Neural cell (in vitro differentiated cells): ENCODE measurements at regions not wholly inside any gene's neighbourhood (a gene's known extent, or its start where the extent isn't known, plus 50 kb on each side); places are given as distances from the start of the nearest gene placed in this dataset.

Experiments used
- H2AFZ ChIP-seq: fragments of 200-600, 300-800 bp; sonication (generic), shearing (Covaris generic); 2 replicates; pipeline ENCODE4 v1.6.0; 2014; ENCODE audit warnings: low read depth, mild to moderate bottlenecking, antibody characterized with exemption, low read length, moderate library complexity
- H3F3A ChIP-seq: fragments of 200-600 bp; shearing (Covaris generic); 2 replicates; pipeline ENCODE4 v1.6.1; 2016; ENCODE audit warnings: mild to moderate bottlenecking, moderate library complexity, mixed read lengths, antibody characterized with exemption, low read length; ENCODE audit not compliant: insufficient read depth, poor library complexity, severe bottlenecking
- H3K27ac ChIP-seq: fragments of 200-600, 300-800 bp; sonication (generic), shearing (Covaris generic); 2 replicates; pipeline ENCODE4 v1.5.1; 2014; ENCODE audit warnings: mild to moderate bottlenecking, low read length, moderate library complexity
- H3K27me3 ChIP-seq: fragments of 300-800, 200-600 bp; sonication (generic), shearing (Covaris generic); 2 replicates; pipeline ENCODE4 v1.6.0; 2014; ENCODE audit warnings: mild to moderate bottlenecking, low read depth, low read length, moderate library complexity; ENCODE audit not compliant: insufficient read depth
- H3K36me3 ChIP-seq: fragments of 300-800, 200-600 bp; sonication (generic), shearing (Covaris generic); 2 replicates; pipeline ENCODE4 v1.5.1; 2014; ENCODE audit warnings: mild to moderate bottlenecking, antibody characterized with exemption, low read length, moderate library complexity; ENCODE audit not compliant: insufficient read depth
- H3K4me2 ChIP-seq: fragments of 300-800, 200-600 bp; sonication (generic), shearing (Covaris generic); 2 replicates; pipeline ENCODE4 v1.6.0; 2014; ENCODE audit warnings: mild to moderate bottlenecking, low read length
- H3K4me3 ChIP-seq: fragments of 300-800, 200-600 bp; sonication (generic), shearing (Covaris generic); 2 replicates; pipeline ENCODE4 v1.5.1; 2014; ENCODE audit warnings: mild to moderate bottlenecking, low read length, moderate library complexity
- H3K79me2 ChIP-seq: fragments of 200-600 bp; shearing (Covaris generic); replicated peaks from 2 replicates; pipeline ENCODE4 v1.6.0; 2014; ENCODE audit warnings: mild to moderate bottlenecking, low read length, moderate library complexity; ENCODE audit not compliant: insufficient read depth
- H3K9ac ChIP-seq: fragments of 300-800, 200-600 bp; sonication (generic), shearing (Covaris generic); 2 replicates; pipeline ENCODE4 v1.6.1; 2016; ENCODE audit warnings: mild to moderate bottlenecking, low read length, mixed read lengths
- H3K9me2 ChIP-seq: fragments of 200-600 bp; shearing (Covaris generic); 2 replicates; pipeline ENCODE4 v1.6.1; 2016; ENCODE audit warnings: mild to moderate bottlenecking, low read length, mixed read lengths; ENCODE audit not compliant: insufficient read depth
- H3K9me3 ChIP-seq: fragments of 200-600, 300-800 bp; sonication (generic), shearing (Covaris generic); 2 replicates; pipeline ENCODE4 v1.6.1; 2016; ENCODE audit warnings: mild to moderate bottlenecking, mixed run types, low read length, moderate library complexity, mixed read lengths
- H4K20me1 ChIP-seq: fragments of 200-600 bp; shearing (Covaris generic); 2 replicates; pipeline ENCODE4 v1.6.1; 2016; ENCODE audit warnings: mild to moderate bottlenecking, mixed run types; ENCODE audit not compliant: insufficient read depth
- CTCF ChIP-seq: fragments of 450-650 bp; IDR thresholded peaks from 2 replicates; pipeline ENCODE4 v1.5.1; 2014; ENCODE audit warnings: antibody characterized with exemption, mild to moderate bottlenecking, moderate library complexity; ENCODE audit not compliant: poor library complexity, severe bottlenecking
- EP300 ChIP-seq: fragments of 450-650 bp; conservative IDR thresholded peaks from 2 replicates; pipeline ENCODE4 v1.6.1; 2014; ENCODE audit warnings: antibody characterized with exemption, mild to moderate bottlenecking, moderate library complexity; ENCODE audit not compliant: poor library complexity, severe bottlenecking
- EZH2 ChIP-seq: fragments of 200-600, 300-800 bp; shearing (Covaris generic), sonication (generic); IDR thresholded peaks from 2 replicates; pipeline ENCODE4 v1.6.1; 2014; ENCODE audit warnings: antibody characterized with exemption, low read length, borderline replicate concordance, mild to moderate bottlenecking; ENCODE audit not compliant: insufficient read depth, poor library complexity, severe bottlenecking
- MXI1 ChIP-seq: fragments of 450-650 bp; conservative IDR thresholded peaks from 2 replicates; pipeline ENCODE4 v1.6.1; 2014; ENCODE audit warnings: antibody characterized with exemption, mild to moderate bottlenecking; ENCODE audit not compliant: poor library complexity, severe bottlenecking
- POLR2AphosphoS5 ChIP-seq: IDR thresholded peaks from 2 replicates; pipeline ENCODE4 v1.6.1; 2012
- RAD21 ChIP-seq: fragments of 450-650 bp; conservative IDR thresholded peaks from 2 replicates; pipeline ENCODE4 v1.6.1; 2014; ENCODE audit warnings: antibody characterized with exemption, mild to moderate bottlenecking, moderate library complexity
- SMC3 ChIP-seq: fragments of 450-650 bp; conservative IDR thresholded peaks from 2 replicates; pipeline ENCODE4 v1.6.1; 2014; ENCODE audit warnings: antibody characterized with exemption, mild to moderate bottlenecking, moderate library complexity; ENCODE audit not compliant: poor library complexity
- TAF1 ChIP-seq: IDR thresholded peaks from 2 replicates; pipeline ENCODE4 v1.6.1; 2012; ENCODE audit warnings: low read depth
- TF ChIP-seq, protein P1 (sequence below): IDR thresholded peaks from 2 replicates; pipeline ENCODE4 v1.6.1; 2012; ENCODE audit warnings: borderline replicate concordance

GRCh38 chr4:148874331-148874730 is 432.1 kb upstream of the NR3C2 start:
- TF ChIP-seq, protein P1, sequence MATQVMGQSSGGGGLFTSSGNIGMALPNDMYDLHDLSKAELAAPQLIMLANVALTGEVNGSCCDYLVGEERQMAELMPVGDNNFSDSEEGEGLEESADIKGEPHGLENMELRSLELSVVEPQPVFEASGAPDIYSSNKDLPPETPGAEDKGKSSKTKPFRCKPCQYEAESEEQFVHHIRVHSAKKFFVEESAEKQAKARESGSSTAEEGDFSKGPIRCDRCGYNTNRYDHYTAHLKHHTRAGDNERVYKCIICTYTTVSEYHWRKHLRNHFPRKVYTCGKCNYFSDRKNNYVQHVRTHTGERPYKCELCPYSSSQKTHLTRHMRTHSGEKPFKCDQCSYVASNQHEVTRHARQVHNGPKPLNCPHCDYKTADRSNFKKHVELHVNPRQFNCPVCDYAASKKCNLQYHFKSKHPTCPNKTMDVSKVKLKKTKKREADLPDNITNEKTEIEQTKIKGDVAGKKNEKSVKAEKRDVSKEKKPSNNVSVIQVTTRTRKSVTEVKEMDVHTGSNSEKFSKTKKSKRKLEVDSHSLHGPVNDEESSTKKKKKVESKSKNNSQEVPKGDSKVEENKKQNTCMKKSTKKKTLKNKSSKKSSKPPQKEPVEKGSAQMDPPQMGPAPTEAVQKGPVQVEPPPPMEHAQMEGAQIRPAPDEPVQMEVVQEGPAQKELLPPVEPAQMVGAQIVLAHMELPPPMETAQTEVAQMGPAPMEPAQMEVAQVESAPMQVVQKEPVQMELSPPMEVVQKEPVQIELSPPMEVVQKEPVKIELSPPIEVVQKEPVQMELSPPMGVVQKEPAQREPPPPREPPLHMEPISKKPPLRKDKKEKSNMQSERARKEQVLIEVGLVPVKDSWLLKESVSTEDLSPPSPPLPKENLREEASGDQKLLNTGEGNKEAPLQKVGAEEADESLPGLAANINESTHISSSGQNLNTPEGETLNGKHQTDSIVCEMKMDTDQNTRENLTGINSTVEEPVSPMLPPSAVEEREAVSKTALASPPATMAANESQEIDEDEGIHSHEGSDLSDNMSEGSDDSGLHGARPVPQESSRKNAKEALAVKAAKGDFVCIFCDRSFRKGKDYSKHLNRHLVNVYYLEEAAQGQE, result no peak
- TF ChIP-seq MXI1 (no peak), EP300 (no peak), CTCF (no peak), EZH2 (no peak), POLR2AphosphoS5 (no peak), SMC3 (no peak), TAF1 (no peak), RAD21 (no peak)
- H3K79me2 ChIP-seq, result no peaks in the 10 kb centered on the region
- no peak overlapping the region for H3K4me2 ChIP-seq

GRCh38 chr4:148868191-148868590 is 426.0 kb upstream of the NR3C2 start:
- no peaks in the 10 kb centered on the region for H3K9me2 ChIP-seq
- H3K4me3 ChIP-seq, result no peak overlapping the region
- H3K27me3 ChIP-seq, result no peaks in the 10 kb centered on the region
- H3K27ac ChIP-seq, result no peak overlapping the region
- no peak overlapping the region for H2AFZ ChIP-seq
- no peaks in the 10 kb centered on the region for H3K79me2 ChIP-seq
- H3K9ac ChIP-seq, result no peak overlapping the region
- H3K4me2 ChIP-seq, result no peak overlapping the region
- H3F3A ChIP-seq, result no peaks in the 10 kb centered on the region
- TF ChIP-seq EP300 (no peak), POLR2AphosphoS5 (no peak), SMC3 (no peak), CTCF (no peak), RAD21 (no peak)
- H4K20me1 ChIP-seq, result no peaks in the 10 kb centered on the region
- no peaks in the 10 kb centered on the region for H3K9me3 ChIP-seq
- no peaks in the 10 kb centered on the region for H3K36me3 ChIP-seq

More at GRCh38 chr4:148874331-148874730, 432.1 kb upstream of the NR3C2 start:
- Histone ChIP-seq H3K4me3 (no peak overlapping the region), H3K27ac (no peak overlapping the region), H3K9me2 (no peaks in the 10 kb centered on the region), H3K36me3 (no peaks in the 10 kb centered on the region), H2AFZ (no peak overlapping the region), H3F3A (no peaks in the 10 kb centered on the region), H3K9me3 (no peaks in the 10 kb centered on the region), H3K9ac (no peak overlapping the region), H4K20me1 (no peaks in the 10 kb centered on the region), H3K27me3 (no peaks in the 10 kb centered on the region)
